ENCODE measurements at regions not wholly inside any gene's neighbourhood (a gene's known extent, or its start where the extent isn't known, plus 50 kb on each side); places are given as distances from the start of the nearest gene placed in this dataset.

- TF ChIP-seq POLR2A (IDR thresholded peaks at IDR 0.05; ENCODE audit: low read length) (no peak), GATA1 (IDR thresholded peaks at IDR 0.05; ENCODE audit: low read depth, low read length) (no peak)
Measured at GRCh38 chr10:110396284-110396651, 91.5 kb upstream of the SMNDC1 start.

Data from erythroblast (primary cell).